CD4-positive, CD25-positive, alpha-beta regulatory T cell (primary cell): ENCODE measurements at regions not wholly inside any gene's neighbourhood (a gene's known extent, or its start where the extent isn't known, plus 50 kb on each side); places are given as distances from the start of the nearest gene placed in this dataset.

Source experiments
- ATAC-seq, 2 donors: fragments of 150-1000 bp; cut with Tn5 transposase; one replicate each; pipeline ENCODE4 v1.10.0; 2021; ENCODE audit warnings: low read depth in 2 of 2, moderate number of reproducible peaks in 2 of 2, moderate library complexity in 1 of 2
- DNase-seq, 3 donors: peaks; one replicate each; pipeline versions ENCODE4 v3.0.0 to v3.0.0-alpha.2; 2012 to 2022; ENCODE audit warnings: mixed read lengths in 1 of 3
- H3K27ac ChIP-seq: one replicate; pipeline ENCODE4 v1.7.0; 2013; ENCODE audit warnings: mild to moderate bottlenecking, low read length; ENCODE audit not compliant: insufficient read depth, poor library complexity, severe bottlenecking
- H3K27me3 ChIP-seq: one replicate; pipeline ENCODE4 v1.7.0; 2013; ENCODE audit warnings: low read length; ENCODE audit not compliant: control insufficient read depth, insufficient read depth
- H3K36me3 ChIP-seq: one replicate; pipeline ENCODE4 v1.7.0; 2013; ENCODE audit warnings: mild to moderate bottlenecking, low read length, moderate library complexity; ENCODE audit not compliant: control insufficient read depth, insufficient read depth
- H3K4me1 ChIP-seq: 2 replicates; pipeline ENCODE4 v1.7.0; 2013; ENCODE audit warnings: mild to moderate bottlenecking, low read length; ENCODE audit not compliant: insufficient read depth, control insufficient read depth, poor library complexity, severe bottlenecking
- H3K4me3 ChIP-seq: one replicate; pipeline ENCODE4 v1.7.0; 2013; ENCODE audit warnings: low read depth, mild to moderate bottlenecking, low read length, moderate library complexity
- H3K9me3 ChIP-seq, 2 experiments: 1 replicate in 1 of 2; 2 replicates in 1 of 2; pipeline ENCODE4 v1.7.0; 2013; ENCODE audit warnings: low read length in 2 of 2, mild to moderate bottlenecking in 1 of 2, moderate library complexity in 1 of 2; ENCODE audit not compliant: control insufficient read depth in 2 of 2
- H3K27ac Mint-ChIP-seq, 3 donors: one replicate each; pipeline ENCODE4 v1.8.0; 2020 to 2022; ENCODE audit warnings: mild to moderate bottlenecking in 3 of 3, mixed read lengths in 3 of 3, moderate library complexity in 2 of 3
- H3K27me3 Mint-ChIP-seq: one replicate; pipeline ENCODE4 v1.8.0; 2022; ENCODE audit warnings: mild to moderate bottlenecking, mixed read lengths
- H3K36me3 Mint-ChIP-seq: one replicate; pipeline ENCODE4 v1.8.0; 2020; ENCODE audit warnings: mixed read lengths
- H3K4me1 Mint-ChIP-seq, 4 donors: one replicate each; pipeline ENCODE4 v1.8.0; 2020 to 2022; ENCODE audit warnings: mixed read lengths in 4 of 4, mild to moderate bottlenecking in 1 of 4
- H3K4me3 Mint-ChIP-seq, 4 donors: one replicate each; pipeline ENCODE4 v1.8.0; 2020 to 2022; ENCODE audit warnings: mild to moderate bottlenecking in 4 of 4, mixed read lengths in 4 of 4, moderate library complexity in 3 of 4
- H3K9me3 Mint-ChIP-seq, 7 donors: one replicate each; pipeline ENCODE4 v1.8.0; 2020 to 2022; ENCODE audit warnings: mixed read lengths in 7 of 7, mild to moderate bottlenecking in 3 of 7, moderate library complexity in 2 of 7

- no peak overlapping the region for H3K4me3 ChIP-seq
- H3K9me3 Mint-ChIP-seq, result peaks cover 0 to 17% (median 2%) of the 10 kb centered on the region in 7 donors
- H3K36me3 Mint-ChIP-seq, result no peaks in the 10 kb centered on the region
- H3K4me1 Mint-ChIP-seq, result no peaks in the 10 kb centered on the region
- no peak for DNase-seq
- H3K27ac ChIP-seq, result no peak overlapping the region
- H3K27me3 Mint-ChIP-seq, result no peaks in the 10 kb centered on the region
- no peak overlapping the region for H3K27ac Mint-ChIP-seq
- peaks cover 0 to 2% of the 10 kb centered on the region in 2 experiments for H3K9me3 ChIP-seq
- no peaks in the 10 kb centered on the region for H3K4me1 ChIP-seq
- no peak for ATAC-seq
- H3K4me3 Mint-ChIP-seq, result no peak overlapping the region
- no peaks in the 10 kb centered on the region for H3K36me3 ChIP-seq
- H3K27me3 ChIP-seq, result no peaks in the 10 kb centered on the region
Observed at GRCh38 chr4:189088780-189089179, 851.9 kb upstream of the FRG1 start.

GRCh38 chr4:189090174-189090814 lies 850.4 kb upstream of the FRG1 start:
- no peak overlapping the region for H3K4me3 ChIP-seq
- H3K9me3 Mint-ChIP-seq, result peaks cover 0 to 14% (median 2%) of the 10 kb centered on the region in 7 donors
- no peaks in the 10 kb centered on the region for H3K36me3 Mint-ChIP-seq
- no peak overlapping the region for H3K4me3 Mint-ChIP-seq
- ATAC-seq, result no peak
- no peaks in the 10 kb centered on the region for H3K27me3 Mint-ChIP-seq
- H3K27me3 ChIP-seq, result no peaks in the 10 kb centered on the region
- DNase-seq, result no peak
- H3K27ac Mint-ChIP-seq, result no peak overlapping the region
- peaks cover 0 to 4% of the 10 kb centered on the region in 2 experiments for H3K9me3 ChIP-seq
- H3K4me1 ChIP-seq, result no peaks in the 10 kb centered on the region
- no peaks in the 10 kb centered on the region for H3K4me1 Mint-ChIP-seq
- no peaks in the 10 kb centered on the region for H3K36me3 ChIP-seq
- H3K27ac ChIP-seq, result no peak overlapping the region

GRCh38 chr4:189092581-189092980 lies 848.1 kb upstream of the FRG1 start:
- no peak for ATAC-seq
- H3K4me1 Mint-ChIP-seq, result no peaks in the 10 kb centered on the region
- no peaks in the 10 kb centered on the region for H3K36me3 Mint-ChIP-seq
- H3K27me3 Mint-ChIP-seq, result no peaks in the 10 kb centered on the region
- no peak overlapping the region for H3K27ac Mint-ChIP-seq
- H3K36me3 ChIP-seq, result no peaks in the 10 kb centered on the region
- no peak overlapping the region for H3K27ac ChIP-seq
- peaks cover 0 to 19% (median 3%) of the 10 kb centered on the region in 7 donors for H3K9me3 Mint-ChIP-seq
- H3K4me3 ChIP-seq, result no peak overlapping the region
- no peak for DNase-seq
- H3K4me3 Mint-ChIP-seq, result no peak overlapping the region
- H3K4me1 ChIP-seq, result no peaks in the 10 kb centered on the region
- H3K9me3 ChIP-seq, result peaks cover 0 to 4% of the 10 kb centered on the region in 2 experiments
- no peaks in the 10 kb centered on the region for H3K27me3 ChIP-seq

- H3K27me3 Mint-ChIP-seq, result no peaks in the 10 kb centered on the region
- Histone ChIP-seq H3K36me3 (no peaks in the 10 kb centered on the region), H3K4me1 (no peaks in the 10 kb centered on the region), H3K27ac (no peak overlapping the region), H3K27me3 (no peaks in the 10 kb centered on the region), H3K9me3 (peaks cover 0 to 4% of the 10 kb centered on the region in 2 experiments), H3K4me3 (no peak overlapping the region)
- no peaks in the 10 kb centered on the region for H3K36me3 Mint-ChIP-seq
- H3K9me3 Mint-ChIP-seq, result peaks cover 0 to 19% (median 5%) of the 10 kb centered on the region in 7 donors
- H3K4me3 Mint-ChIP-seq, result no peak overlapping the region
- DNase-seq, result no peak
- no peak overlapping the region for H3K27ac Mint-ChIP-seq
- H3K4me1 Mint-ChIP-seq, result no peaks in the 10 kb centered on the region
- no peak for ATAC-seq
Observed at GRCh38 chr4:189096108-189096507, 844.6 kb upstream of the FRG1 start.

- Histone ChIP-seq H3K4me1 (no peaks in the 10 kb centered on the region), H3K27ac (no peak overlapping the region), H3K36me3 (no peaks in the 10 kb centered on the region), H3K4me3 (no peak overlapping the region), H3K27me3 (no peaks in the 10 kb centered on the region), H3K9me3 (peaks cover 0 to 4% of the 10 kb centered on the region in 2 experiments)
- no peaks in the 10 kb centered on the region for H3K27me3 Mint-ChIP-seq
- H3K27ac Mint-ChIP-seq, result no peak overlapping the region
- ATAC-seq (no peak), DNase-seq (no peak)
- peaks cover 0 to 19% (median 8%) of the 10 kb centered on the region in 7 donors for H3K9me3 Mint-ChIP-seq
- H3K36me3 Mint-ChIP-seq, result no peaks in the 10 kb centered on the region
- no peaks in the 10 kb centered on the region for H3K4me1 Mint-ChIP-seq
- H3K4me3 Mint-ChIP-seq, result no peak overlapping the region
Observed at GRCh38 chr4:189096717-189097116, 844.0 kb upstream of the FRG1 start.

GRCh38 chr4:189098932-189099696 lies 841.6 kb upstream of the FRG1 start:
- H3K4me1 ChIP-seq, result no peaks in the 10 kb centered on the region
- H3K4me3 ChIP-seq, result no peak overlapping the region
- no peaks in the 10 kb centered on the region for H3K27me3 ChIP-seq
- no peak overlapping the region for H3K27ac ChIP-seq
- ATAC-seq, result no peak
- Mint-ChIP-seq H3K27me3 (no peaks in the 10 kb centered on the region), H3K36me3 (no peaks in the 10 kb centered on the region), H3K4me3 (no peak overlapping the region), H3K9me3 (peaks cover 0 to 14% (median 6%) of the 10 kb centered on the region in 7 donors), H3K4me1 (no peaks in the 10 kb centered on the region), H3K27ac (no peak overlapping the region)
- no peak for DNase-seq
- peaks cover 0 to 4% of the 10 kb centered on the region in 2 experiments for H3K9me3 ChIP-seq
- H3K36me3 ChIP-seq, result no peaks in the 10 kb centered on the region

GRCh38 chr4:189113389-189113888 lies 827.2 kb upstream of the FRG1 start:
- no peaks in the 10 kb centered on the region for H3K4me1 Mint-ChIP-seq
- Histone ChIP-seq H3K4me1 (no peaks in the 10 kb centered on the region), H3K36me3 (no peaks in the 10 kb centered on the region), H3K9me3 (peaks cover 2 to 7% of the 10 kb centered on the region in 2 experiments), H3K27ac (no peak overlapping the region), H3K27me3 (no peaks in the 10 kb centered on the region), H3K4me3 (no peak overlapping the region)
- DNase-seq (no peak), ATAC-seq (no peak)
- no peaks in the 10 kb centered on the region for H3K27me3 Mint-ChIP-seq
- peaks cover 0 to 18% (median 9%) of the 10 kb centered on the region in 7 donors for H3K9me3 Mint-ChIP-seq
- H3K4me3 Mint-ChIP-seq, result no peak overlapping the region
- no peaks in the 10 kb centered on the region for H3K36me3 Mint-ChIP-seq
- no peak overlapping the region for H3K27ac Mint-ChIP-seq
